HG03442 (cell line): ENCODE measurements at regions not wholly inside any gene's neighbourhood (a gene's known extent, or its start where the extent isn't known, plus 50 kb on each side); places are given as distances from the start of the nearest gene placed in this dataset.

Experiments
- ATAC-seq: cut with Tn5 transposase; IDR thresholded peaks from one replicate; pipeline ENCODE4 v1.9.1; 2021; ENCODE audit warnings: mild to moderate bottlenecking, moderate library complexity; ENCODE audit not compliant: unreplicated experiment

DNA sequence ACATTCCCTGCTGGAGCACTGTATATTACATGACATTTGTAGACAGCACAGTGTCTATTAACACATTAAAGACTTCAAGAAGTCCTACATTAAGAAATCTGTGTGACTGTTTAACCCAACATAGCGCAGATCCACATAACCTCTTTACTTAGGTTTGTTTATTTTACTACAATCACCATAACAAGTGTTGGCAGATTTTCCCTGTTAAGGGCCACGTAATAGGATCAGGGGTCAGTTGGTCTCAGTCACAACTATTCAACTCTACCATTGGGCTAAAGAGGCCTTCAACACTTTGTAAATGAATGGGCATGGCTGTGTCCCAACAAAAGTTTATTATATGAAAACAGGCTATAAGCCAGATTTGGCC is 51.3 kb upstream of the ADORA2B start:
- no peak for ATAC-seq

DNA sequence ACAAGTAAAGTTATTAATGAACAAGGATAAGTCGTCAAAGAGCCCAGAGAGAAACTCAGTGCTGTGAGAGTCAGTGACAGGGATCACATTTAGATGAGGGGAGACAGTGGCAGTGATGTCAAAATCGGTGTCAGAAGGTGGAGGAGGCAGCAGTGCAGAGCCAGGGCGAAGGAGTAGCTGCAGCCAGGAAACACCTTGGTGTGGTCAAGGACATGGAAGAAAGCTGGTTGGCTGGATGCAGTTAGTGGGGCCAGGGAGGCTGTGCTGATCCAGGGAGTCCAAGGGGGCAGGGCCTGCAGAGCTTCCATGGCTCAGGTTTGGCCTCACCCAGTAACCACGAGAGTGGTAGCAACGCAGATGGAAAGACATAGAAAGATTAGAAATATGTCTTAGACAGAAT is 50.7 kb upstream of the ADORA2B start:
- no peak for ATAC-seq

DNA sequence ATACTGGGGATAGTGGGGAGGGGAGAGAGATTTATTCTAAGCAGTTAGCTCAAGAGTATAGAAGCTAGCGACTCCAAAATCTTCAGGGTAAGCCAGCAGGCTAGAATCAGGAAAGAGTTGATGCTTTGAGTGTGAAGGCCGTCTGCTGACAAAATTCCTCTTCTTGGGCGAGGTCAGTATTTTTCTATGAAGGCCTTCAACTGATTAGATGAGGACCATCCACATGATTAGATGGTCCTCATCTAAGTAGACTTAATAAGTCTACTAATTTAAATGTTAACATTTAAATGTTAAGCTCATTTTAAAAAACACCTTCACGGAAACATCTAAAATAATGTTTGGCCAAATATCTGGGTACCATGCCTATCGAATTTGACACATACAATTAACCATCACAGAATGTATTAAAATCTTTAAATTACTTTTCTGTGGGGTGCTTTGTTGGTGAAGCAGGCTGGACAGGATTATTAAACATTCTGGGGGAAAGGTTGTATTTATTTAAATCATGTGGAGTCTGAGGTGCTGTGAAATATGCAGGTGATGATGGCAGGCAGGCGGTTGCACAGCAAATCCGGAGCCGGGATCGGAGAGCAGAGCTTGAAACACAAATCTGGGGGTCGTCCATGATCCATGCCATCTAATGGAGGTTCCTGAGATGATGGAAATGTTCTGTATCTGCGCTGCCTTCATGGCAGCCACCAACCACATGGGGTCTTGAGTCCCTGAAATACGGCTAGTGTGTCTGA is 49.8 kb upstream of the ADORA2B start:
- no peak for ATAC-seq
